Endothelial cell (in vitro differentiated cells): ENCODE measurements at regions not wholly inside any gene's neighbourhood (a gene's known extent, or its start where the extent isn't known, plus 50 kb on each side); places are given as distances from the start of the nearest gene placed in this dataset.
A peak's percentile ranks its signal among the peaks of the same experiment; 100 is the strongest.
"Not testable (repeated sequence)": the region's sequence is repeated elsewhere in the genome, so short reads cannot be mapped to it uniquely, and the experiment has no call there.

ENCODE experiments used
- DNase-seq: peaks from one replicate; pipeline ENCODE4 v3.0.0; 2021; ENCODE audit warnings: low spot score
- H3K27ac Mint-ChIP-seq: one replicate; pipeline ENCODE4 v1.8.0; 2021; ENCODE audit warnings: mixed read lengths, inconsistent platforms; ENCODE audit not compliant: unreplicated experiment
- H3K27me3 Mint-ChIP-seq: one replicate; pipeline ENCODE4 v1.8.0; 2021; ENCODE audit warnings: mild to moderate bottlenecking, moderate library complexity, mixed read lengths, inconsistent platforms; ENCODE audit not compliant: unreplicated experiment
- H3K36me3 Mint-ChIP-seq: one replicate; pipeline ENCODE4 v1.8.0; 2021; ENCODE audit warnings: mild to moderate bottlenecking, low read depth, mixed read lengths, inconsistent platforms; ENCODE audit not compliant: unreplicated experiment
- H3K4me1 Mint-ChIP-seq: one replicate; pipeline ENCODE4 v1.8.0; 2021; ENCODE audit warnings: mild to moderate bottlenecking, mixed read lengths, inconsistent platforms; ENCODE audit not compliant: unreplicated experiment
- H3K4me3 Mint-ChIP-seq: one replicate; pipeline ENCODE4 v1.8.0; 2021; ENCODE audit warnings: mild to moderate bottlenecking, mixed read lengths, inconsistent platforms; ENCODE audit not compliant: unreplicated experiment
- H3K9me3 Mint-ChIP-seq: one replicate; pipeline ENCODE4 v1.8.0; 2021; ENCODE audit warnings: mixed read lengths, inconsistent platforms; ENCODE audit not compliant: unreplicated experiment

DNA sequence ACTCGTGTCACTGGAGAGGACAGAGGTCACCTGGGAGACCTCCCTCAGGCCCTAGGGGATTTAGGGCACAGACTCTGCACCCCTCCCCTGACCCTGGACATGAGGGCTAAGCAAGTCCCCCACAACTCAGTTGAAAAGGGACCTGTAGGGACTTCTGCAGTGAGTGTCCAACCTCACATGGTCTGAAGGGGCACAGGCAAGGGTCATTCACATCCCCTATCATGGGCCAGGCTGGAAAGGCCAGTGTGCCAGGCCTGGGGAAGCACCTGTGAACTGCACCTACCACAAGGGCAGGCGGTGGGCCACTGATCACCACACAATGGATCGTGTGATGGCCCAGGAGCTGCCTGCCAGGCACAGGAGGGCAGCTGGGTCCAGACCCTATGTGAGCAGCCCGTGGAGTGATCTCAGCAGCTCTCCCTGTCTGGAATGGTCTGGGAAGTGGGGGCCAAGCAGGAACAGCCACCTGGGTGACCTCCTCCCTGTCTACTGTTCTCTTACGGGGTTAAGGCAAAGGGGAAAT, 1502.6 kb upstream of the TPTE start:
- not testable (repeated sequence) for DNase-seq, H3K4me1 Mint-ChIP-seq, H3K27me3 Mint-ChIP-seq, H3K27ac Mint-ChIP-seq, H3K4me3 Mint-ChIP-seq
- Mint-ChIP-seq H3K36me3 (peaks cover 10% of the 10 kb centered on the region), H3K9me3 (peaks cover 28% of the 10 kb centered on the region)

DNA sequence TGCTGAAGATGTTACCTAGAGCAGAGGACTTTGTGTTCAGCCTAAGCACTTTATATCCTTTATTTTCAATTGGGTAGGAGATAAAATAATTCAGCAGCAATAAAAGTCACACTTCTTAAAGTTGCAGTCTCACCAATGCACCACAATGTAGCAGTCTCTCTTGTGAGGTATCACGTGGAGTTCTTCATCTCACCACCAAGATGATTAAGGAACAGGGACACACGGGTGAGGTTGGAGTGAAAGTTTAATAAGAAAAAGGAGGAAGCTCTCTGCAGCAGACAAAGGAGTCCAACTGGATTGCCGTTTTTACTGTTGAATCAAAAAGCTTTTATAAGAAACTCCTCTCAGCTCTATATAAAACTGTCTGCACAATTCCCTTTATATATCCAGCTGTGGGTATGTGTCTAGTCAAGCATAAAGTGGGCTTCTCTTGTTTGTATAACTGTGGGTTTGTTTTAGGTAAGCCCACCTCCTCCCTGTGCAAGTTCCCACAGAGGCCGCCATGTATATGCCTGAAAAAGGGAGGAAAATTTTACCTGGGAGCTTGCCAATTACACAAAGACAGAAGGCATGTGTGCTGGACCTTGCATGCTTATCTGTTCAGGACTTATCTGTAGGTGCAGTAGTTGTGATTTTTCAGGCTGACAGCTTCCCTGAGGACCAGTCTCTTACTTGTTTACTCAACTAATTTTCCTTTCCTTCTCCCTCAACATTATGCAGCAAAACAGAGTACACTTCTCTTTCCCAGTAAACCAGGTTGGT, 1497.2 kb upstream of the TPTE start:
- not testable (repeated sequence) for H3K4me1 Mint-ChIP-seq, H3K4me3 Mint-ChIP-seq, DNase-seq, H3K27ac Mint-ChIP-seq, H3K36me3 Mint-ChIP-seq
- Mint-ChIP-seq H3K27me3 (peaks cover 13% of the 10 kb centered on the region), H3K9me3 (peaks cover 33% of the 10 kb centered on the region)

DNA sequence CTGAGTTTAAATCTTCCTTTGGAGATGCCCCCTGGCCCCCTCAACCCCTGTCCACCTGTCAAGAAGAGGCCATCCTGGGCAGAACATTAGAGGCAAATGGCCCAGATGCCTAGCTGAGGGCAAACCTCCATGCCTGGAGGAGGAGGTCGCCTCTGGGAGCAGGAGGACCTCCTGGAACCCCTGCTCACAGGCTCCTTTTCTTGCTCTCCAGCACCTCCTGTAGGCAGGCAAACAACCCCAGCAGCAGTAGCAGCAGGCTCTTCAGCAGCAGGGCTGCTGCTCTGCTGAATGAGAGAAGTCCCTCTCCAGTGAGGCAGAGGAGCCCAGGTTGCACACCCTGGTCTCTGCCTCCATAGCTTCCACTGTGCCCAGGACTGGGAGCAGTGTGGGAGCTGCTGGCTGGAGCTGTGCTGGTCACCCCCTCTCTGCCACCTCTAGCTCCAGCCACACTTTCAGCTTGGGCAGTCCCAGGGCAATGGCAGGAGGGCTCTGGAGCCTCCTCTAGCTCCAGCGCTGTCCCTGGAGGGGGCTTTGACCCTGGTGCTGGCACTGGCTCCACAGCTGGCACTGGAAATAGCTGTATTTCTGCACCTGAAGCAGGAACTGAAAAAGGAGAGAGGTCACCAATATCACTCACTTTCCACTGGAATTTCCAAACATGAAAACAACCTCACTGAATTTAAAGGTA, 1494.5 kb upstream of the TPTE start:
- H3K4me3 Mint-ChIP-seq, H3K27ac Mint-ChIP-seq, H3K36me3 Mint-ChIP-seq, DNase-seq, H3K4me1 Mint-ChIP-seq: not testable (repeated sequence)
- Mint-ChIP-seq H3K27me3 (peaks cover 12% of the 10 kb centered on the region), H3K9me3 (peaks cover 23% of the 10 kb centered on the region)

DNA sequence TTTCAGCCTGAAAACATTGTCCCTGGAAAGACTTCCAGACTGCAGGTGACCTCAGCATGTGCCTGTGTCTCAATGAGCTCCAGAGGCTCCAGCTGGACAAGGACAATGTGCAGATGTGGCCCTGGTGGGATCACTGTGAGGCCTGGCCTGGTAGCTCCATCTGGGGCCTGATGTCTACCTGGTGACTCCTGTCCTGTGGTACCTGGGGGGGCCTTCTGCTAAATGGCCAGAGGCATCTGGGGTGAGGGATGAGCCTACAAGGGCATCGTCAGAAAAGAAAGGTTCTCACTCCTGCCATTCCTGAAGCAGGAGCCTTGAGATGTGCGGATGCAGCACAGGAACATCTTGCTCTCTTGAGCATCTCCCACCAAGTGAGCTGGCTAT, 1494.0 kb upstream of the TPTE start:
- H3K4me1 Mint-ChIP-seq, DNase-seq, H3K36me3 Mint-ChIP-seq, H3K4me3 Mint-ChIP-seq: not testable (repeated sequence)
- H3K9me3 Mint-ChIP-seq: peaks cover 23% of the 10 kb centered on the region
- H3K27ac Mint-ChIP-seq: peak overlapping the region; percentile 52
- H3K27me3 Mint-ChIP-seq: peaks cover 12% of the 10 kb centered on the region

DNA sequence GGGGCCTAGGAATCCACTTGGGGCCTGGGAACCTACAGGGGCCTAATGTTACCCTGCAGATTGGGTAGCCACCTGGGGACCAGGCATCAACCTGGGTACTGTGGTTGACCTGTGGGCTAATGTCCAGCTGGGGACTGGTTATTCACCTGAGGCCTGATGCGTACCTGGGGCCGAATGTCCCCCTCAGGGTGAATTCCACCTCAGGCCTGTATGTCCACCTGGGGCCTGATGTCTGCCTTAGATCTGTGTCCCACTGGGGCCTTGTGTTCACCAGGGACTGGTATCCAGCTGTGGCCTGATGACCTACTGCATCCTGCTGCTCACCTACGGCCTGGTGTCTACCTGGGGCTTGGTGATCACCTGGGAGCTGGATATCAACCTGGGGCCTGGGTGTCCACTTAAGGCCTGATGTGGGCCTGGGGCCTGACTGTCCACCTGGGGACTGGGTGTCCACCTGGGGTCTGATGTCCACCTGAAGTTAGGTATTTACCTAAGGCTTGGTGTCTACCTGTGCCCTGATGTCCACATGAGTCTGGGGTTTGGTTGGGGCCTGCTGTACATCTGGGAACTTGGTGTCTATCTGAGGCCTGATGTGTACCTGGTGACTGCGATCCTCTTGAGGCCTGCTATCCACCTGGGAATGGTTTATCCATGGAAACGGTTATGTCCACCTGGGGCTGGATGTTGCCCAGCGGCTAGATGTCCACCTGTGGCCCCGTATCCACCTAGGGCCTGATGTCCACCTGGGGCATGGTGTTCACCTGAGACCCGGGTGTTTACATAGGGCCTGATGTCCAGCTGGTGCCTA, 1492.6 kb upstream of the TPTE start:
- H3K27me3 Mint-ChIP-seq: peaks cover 14% of the 10 kb centered on the region
- not testable (repeated sequence) for DNase-seq, H3K4me3 Mint-ChIP-seq, H3K27ac Mint-ChIP-seq, H3K4me1 Mint-ChIP-seq, H3K36me3 Mint-ChIP-seq
- peaks cover 29% of the 10 kb centered on the region for H3K9me3 Mint-ChIP-seq

DNA sequence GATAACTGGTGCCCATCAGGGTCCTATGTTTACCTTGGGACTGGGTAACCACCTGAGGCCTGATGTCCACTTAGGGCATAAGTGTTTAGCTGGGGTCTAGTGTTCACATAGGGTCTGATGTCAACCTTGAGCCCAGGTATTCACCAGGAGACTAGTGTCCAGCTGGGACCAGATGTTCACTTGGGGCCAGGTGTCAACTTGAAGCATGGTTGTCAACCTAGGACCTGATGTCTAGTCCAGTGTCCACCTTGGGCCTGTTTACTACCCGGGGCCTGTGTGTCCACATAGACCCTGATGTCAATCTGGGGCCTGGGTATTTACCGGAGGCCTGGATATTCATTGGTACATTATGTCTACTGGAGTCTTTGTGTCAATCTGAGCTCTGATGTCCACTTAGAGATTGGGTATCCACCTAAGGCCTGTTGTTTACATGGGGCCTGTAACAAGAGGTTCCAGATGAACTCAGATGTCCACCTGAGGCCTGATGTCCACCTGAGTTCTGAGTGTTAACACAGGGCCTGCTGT, 1491.2 kb upstream of the TPTE start:
- H3K4me3 Mint-ChIP-seq, DNase-seq, H3K36me3 Mint-ChIP-seq, H3K27ac Mint-ChIP-seq, H3K4me1 Mint-ChIP-seq: not testable (repeated sequence)
- Mint-ChIP-seq H3K9me3 (peaks cover 29% of the 10 kb centered on the region), H3K27me3 (peaks cover 14% of the 10 kb centered on the region)

DNA sequence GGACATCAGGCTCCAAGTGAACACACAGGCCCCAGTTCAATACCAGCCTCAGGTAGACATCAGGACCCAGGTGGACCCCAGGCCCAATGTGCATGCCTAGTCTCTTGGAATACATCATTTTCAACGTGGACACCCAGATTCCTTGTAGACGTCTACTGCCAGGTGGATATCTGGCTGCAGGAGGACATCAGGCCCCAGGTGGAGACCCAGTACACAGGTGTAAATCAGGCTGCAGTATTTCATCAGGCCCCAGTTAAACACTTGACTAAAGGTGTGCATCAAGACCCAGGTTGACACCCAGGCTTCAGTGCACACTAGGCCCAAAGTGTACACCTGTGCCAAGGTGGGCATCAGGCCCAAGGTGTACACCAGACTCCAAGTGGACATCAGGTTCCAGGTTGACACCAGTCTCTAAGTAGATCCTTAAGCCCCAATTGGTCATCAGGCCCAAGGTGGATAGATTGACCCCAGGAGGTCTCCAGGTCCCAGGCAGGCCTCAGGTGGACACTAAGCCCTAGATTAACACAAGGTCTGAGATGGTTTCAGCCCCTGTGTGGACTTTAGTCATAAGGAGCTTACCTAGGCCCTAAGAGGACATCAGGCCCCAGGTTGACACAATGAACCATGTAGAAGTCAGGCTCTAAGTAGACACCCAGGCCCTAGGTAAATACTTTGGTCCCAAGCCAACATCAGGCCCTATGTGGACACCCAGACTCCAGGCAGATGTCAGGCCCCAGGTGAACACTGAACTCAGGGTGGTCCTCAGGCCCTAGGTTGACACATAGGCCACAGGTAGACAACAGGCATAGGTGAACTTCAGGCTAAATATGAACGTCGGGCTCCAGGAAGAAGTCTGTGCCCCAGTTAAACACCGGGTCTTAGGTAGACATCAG, 1489.7 kb upstream of the TPTE start:
- Mint-ChIP-seq H3K9me3 (peaks cover 20% of the 10 kb centered on the region), H3K27me3 (peaks cover 12% of the 10 kb centered on the region)
- H3K4me1 Mint-ChIP-seq, H3K4me3 Mint-ChIP-seq, H3K27ac Mint-ChIP-seq, DNase-seq, H3K36me3 Mint-ChIP-seq: not testable (repeated sequence)

DNA sequence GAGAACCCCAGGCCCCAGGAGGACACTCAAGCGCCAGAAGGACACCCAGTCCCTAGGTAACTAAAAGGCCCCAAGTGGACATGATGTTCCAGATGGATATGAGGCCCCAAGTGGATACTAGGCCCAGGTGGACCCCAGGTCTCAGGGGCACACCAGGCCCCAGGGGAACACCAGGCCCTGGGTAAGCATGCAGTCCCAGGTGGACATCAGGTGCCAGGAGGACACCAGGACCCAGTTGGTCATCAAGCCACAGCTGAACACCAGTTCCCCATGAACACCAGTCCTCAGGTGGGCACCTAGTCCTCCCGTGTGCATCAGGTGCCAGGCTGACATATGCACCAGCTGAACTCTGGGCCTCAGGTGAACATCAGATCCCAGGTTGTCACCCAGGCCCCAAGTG, 1488.8 kb upstream of the TPTE start:
- not testable (repeated sequence) for H3K4me3 Mint-ChIP-seq, H3K27ac Mint-ChIP-seq, H3K36me3 Mint-ChIP-seq, H3K4me1 Mint-ChIP-seq, DNase-seq
- Mint-ChIP-seq H3K27me3 (peaks cover 17% of the 10 kb centered on the region), H3K9me3 (peaks cover 15% of the 10 kb centered on the region)

DNA sequence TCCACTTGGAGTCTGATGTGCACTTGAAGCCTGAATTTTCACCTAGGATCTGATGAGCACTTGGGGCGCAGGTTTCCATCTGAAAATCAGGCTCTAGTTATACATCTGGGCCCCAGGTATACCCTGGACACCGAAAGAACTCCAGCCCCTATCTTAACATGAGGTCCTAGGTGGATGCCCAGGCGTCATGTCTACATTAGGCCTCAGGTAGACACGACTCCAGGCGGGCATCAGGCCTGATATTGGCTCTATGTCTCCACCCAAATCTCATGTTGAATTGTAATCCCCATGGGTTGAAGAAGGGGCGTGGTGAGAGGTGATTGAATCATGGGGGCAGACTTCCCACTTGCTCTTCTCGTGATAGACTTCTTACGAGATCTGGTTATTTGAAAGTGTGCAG, 1488.1 kb upstream of the TPTE start:
- not testable (repeated sequence) for H3K27ac Mint-ChIP-seq, H3K9me3 Mint-ChIP-seq, DNase-seq, H3K36me3 Mint-ChIP-seq, H3K4me1 Mint-ChIP-seq, H3K4me3 Mint-ChIP-seq
- H3K27me3 Mint-ChIP-seq: peaks cover 13% of the 10 kb centered on the region

DNA sequence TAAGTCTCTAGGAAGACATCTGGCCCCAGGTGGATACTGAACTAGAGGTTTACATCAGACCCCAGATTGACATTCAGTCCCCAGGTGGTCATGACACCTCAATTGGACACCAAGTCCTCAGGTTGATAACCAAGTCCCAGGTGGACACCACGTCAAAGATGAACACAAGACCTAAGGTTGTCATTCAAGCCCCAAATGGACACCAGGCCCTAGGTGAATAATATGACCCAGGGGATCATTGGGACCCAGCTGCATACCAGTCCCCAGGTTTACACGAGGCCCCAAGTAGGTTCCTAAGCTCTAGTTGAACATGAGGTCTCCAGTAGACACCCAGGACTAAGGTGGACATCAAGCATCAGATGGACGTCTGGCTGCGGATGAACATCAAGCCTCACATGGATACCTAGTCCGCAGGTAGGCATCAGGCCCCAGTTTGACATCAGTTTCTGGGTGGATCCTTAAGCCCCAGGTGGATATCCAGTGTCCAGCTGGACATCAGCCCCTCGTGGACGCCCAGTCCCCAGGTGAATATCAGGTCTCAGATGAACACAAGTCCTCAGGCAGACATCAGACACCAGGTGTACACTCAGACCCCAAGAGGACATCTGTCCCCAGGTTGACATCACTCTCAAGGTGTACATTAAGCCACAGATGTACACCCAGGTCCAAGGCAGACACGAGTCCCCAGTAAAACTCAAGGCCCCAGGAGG, 1486.7 kb upstream of the TPTE start:
- H3K9me3 Mint-ChIP-seq, H3K27me3 Mint-ChIP-seq, DNase-seq, H3K4me1 Mint-ChIP-seq, H3K4me3 Mint-ChIP-seq, H3K36me3 Mint-ChIP-seq, H3K27ac Mint-ChIP-seq: not testable (repeated sequence)
